HG02870 (cell line): ENCODE measurements at regions not wholly inside any gene's neighbourhood (a gene's known extent, or its start where the extent isn't known, plus 50 kb on each side); places are given as distances from the start of the nearest gene placed in this dataset.
"Not testable (repeated sequence)": the region's sequence is repeated elsewhere in the genome, so short reads cannot be mapped to it uniquely, and the experiment has no call there.

ENCODE experiments used
- ATAC-seq: cut with Tn5 transposase; IDR thresholded peaks from one replicate; pipeline ENCODE4 v1.9.1; 2021; ENCODE audit warnings: mild to moderate bottlenecking, moderate library complexity; ENCODE audit not compliant: unreplicated experiment

GRCh38 chr16:52657924-52658323 lies 111.0 kb upstream of the TOX3 start:
- ATAC-seq = no peak

- not testable (repeated sequence) for ATAC-seq
Observed at GRCh38 chr16:52655916-52656315, 109.0 kb upstream of the TOX3 start.

- ATAC-seq = not testable (repeated sequence)
Observed at GRCh38 chr16:52655156-52655555, 108.2 kb upstream of the TOX3 start.

GRCh38 chr16:52652033-52652432 lies 105.1 kb upstream of the TOX3 start:
- ATAC-seq = no peak

GRCh38 chr16:52650789-52651188 lies 103.8 kb upstream of the TOX3 start:
- no peak for ATAC-seq

- ATAC-seq = no peak
Observed at GRCh38 chr16:52650318-52650717, 103.4 kb upstream of the TOX3 start.

- no peak for ATAC-seq
Observed at GRCh38 chr16:52649870-52650269, 102.9 kb upstream of the TOX3 start.

- ATAC-seq = no peak
Observed at GRCh38 chr16:52647588-52647987, 100.6 kb upstream of the TOX3 start.

- ATAC-seq = no peak
Observed at GRCh38 chr16:52643006-52643405, 96.1 kb upstream of the TOX3 start.

- no peak for ATAC-seq
Observed at GRCh38 chr16:52634528-52634927, 87.6 kb upstream of the TOX3 start.

- no peak for ATAC-seq
Observed at GRCh38 chr16:52634104-52634503, 87.2 kb upstream of the TOX3 start.

GRCh38 chr16:52633230-52633629 lies 86.3 kb upstream of the TOX3 start:
- ATAC-seq = no peak

GRCh38 chr16:52631711-52632110 lies 84.8 kb upstream of the TOX3 start:
- no peak for ATAC-seq

GRCh38 chr16:52630711-52631110 lies 83.8 kb upstream of the TOX3 start:
- ATAC-seq = no peak

- no peak for ATAC-seq
Observed at GRCh38 chr16:52629296-52629695, 82.4 kb upstream of the TOX3 start.

GRCh38 chr16:52624891-52625290 lies 77.9 kb upstream of the TOX3 start:
- no peak for ATAC-seq

GRCh38 chr16:52621651-52622050 lies 74.7 kb upstream of the TOX3 start:
- no peak for ATAC-seq

GRCh38 chr16:52618753-52619497 lies 72.0 kb upstream of the TOX3 start:
- ATAC-seq = no peak

- no peak for ATAC-seq
Observed at GRCh38 chr16:52617591-52617990, 70.6 kb upstream of the TOX3 start.

GRCh38 chr16:52613508-52613907 lies 66.6 kb upstream of the TOX3 start:
- no peak for ATAC-seq

- no peak for ATAC-seq
Observed at GRCh38 chr16:52611817-52612673, 65.1 kb upstream of the TOX3 start.

- ATAC-seq = no peak
Observed at GRCh38 chr16:52603015-52603414, 56.1 kb upstream of the TOX3 start.
